ENCODE measurements at regions not wholly inside any gene's neighbourhood (a gene's known extent, or its start where the extent isn't known, plus 50 kb on each side); places are given as distances from the start of the nearest gene placed in this dataset.

DNA sequence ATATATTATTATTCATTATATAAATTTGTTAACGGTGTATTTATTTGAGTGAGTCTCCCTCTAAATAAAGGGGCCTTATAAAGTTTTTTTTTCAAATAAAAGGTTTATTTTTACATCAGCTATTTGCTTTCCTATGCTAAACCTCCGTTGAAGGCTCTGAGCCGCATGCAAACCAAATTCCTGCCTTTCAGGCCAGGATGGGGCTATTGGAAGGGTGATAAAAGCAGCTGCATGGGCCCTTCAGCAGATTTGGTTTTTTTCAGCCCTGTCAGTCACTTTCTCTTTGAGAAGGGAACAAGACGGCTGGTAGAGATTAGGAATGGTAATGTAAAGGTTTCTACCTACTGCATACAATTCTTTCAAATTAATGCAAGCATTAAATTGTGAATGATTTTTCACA lies 244.2 kb downstream of the WNT5A start:
- POLR2A ChIA-PET = no interaction called here

DNA sequence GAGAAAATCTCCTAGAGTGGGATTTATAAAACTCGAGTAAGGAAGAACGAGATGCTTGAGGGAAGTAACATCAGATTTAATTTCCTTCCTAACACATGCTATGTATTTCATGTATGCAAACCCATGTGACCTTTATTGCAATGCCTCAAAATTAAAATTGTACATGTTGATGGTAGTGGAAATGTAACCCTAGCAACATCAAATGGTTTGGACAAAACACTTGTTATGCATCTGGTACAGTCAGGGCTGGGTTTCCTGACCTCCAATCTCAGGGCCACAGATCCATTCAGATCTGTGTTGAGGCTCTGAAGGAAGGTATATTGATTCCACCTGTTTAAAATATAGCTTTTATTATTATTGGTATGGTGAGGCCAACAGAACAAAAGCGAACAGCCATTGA lies 246.0 kb downstream of the WNT5A start:
- DNase-seq (ENCODE audit: low read depth) = no peak
- ChIA-PET CTCF (no interaction called here), POLR2A (no interaction called here)
- TF ChIP-seq, protein P1, sequence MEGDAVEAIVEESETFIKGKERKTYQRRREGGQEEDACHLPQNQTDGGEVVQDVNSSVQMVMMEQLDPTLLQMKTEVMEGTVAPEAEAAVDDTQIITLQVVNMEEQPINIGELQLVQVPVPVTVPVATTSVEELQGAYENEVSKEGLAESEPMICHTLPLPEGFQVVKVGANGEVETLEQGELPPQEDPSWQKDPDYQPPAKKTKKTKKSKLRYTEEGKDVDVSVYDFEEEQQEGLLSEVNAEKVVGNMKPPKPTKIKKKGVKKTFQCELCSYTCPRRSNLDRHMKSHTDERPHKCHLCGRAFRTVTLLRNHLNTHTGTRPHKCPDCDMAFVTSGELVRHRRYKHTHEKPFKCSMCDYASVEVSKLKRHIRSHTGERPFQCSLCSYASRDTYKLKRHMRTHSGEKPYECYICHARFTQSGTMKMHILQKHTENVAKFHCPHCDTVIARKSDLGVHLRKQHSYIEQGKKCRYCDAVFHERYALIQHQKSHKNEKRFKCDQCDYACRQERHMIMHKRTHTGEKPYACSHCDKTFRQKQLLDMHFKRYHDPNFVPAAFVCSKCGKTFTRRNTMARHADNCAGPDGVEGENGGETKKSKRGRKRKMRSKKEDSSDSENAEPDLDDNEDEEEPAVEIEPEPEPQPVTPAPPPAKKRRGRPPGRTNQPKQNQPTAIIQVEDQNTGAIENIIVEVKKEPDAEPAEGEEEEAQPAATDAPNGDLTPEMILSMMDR (IDR thresholded peaks at IDR 0.05; ENCODE audit: insufficient read depth, low read depth, low read length) = no peak
- no peak overlapping the region for H3K4me3 ChIP-seq (ENCODE audit: low read depth, low read length)
- no peaks in the 10 kb centered on the region for H3K36me3 ChIP-seq (ENCODE audit: control insufficient read depth, insufficient read depth, low read length)
- no peaks in the 10 kb centered on the region for H3K27me3 ChIP-seq (ENCODE audit: control insufficient read depth, insufficient read depth, low read length)

More for the DNA sequence above, 244.2 kb downstream of the WNT5A start:
- TF ChIP-seq, protein P1 (IDR thresholded peaks at IDR 0.05; ENCODE audit: insufficient read depth, low read depth, low read length) = no peak
- CTCF ChIA-PET = no interaction called here
- no peaks in the 10 kb centered on the region for H3K27me3 ChIP-seq (ENCODE audit: control insufficient read depth, insufficient read depth, low read length)
- no peak overlapping the region for H3K4me3 ChIP-seq (ENCODE audit: low read depth, low read length)
- no peak for DNase-seq (ENCODE audit: low read depth)
- no peaks in the 10 kb centered on the region for H3K36me3 ChIP-seq (ENCODE audit: control insufficient read depth, insufficient read depth, low read length)

DNA sequence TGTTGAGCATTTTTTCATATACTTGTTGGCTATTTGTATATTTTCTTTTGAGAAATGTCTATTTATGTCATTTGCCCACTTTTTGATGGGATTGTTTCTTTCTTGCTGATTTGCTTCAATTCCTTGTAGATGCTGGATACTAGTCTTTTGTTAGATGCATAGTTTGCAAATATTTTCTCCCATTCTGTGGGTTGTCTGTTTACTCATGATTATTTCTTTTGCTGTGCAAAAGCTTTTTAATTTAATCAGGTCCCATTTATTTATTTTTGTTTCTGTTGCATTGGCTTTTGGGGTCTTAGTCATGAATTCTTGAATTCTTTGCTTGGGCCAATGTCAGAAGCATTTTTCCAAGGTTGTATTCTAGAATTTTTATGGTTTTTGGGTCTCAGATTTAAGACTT lies 251.7 kb downstream of the WNT5A start:
- CTCF ChIA-PET = interaction anchor here (0.9 kb wide), 1 partner anchor 8 kb away, joined by 4 read pairs; no protein-coding TSS in a partner anchor
- TF ChIP-seq, protein P1 (IDR thresholded peaks at IDR 0.05; ENCODE audit: insufficient read depth, low read depth, low read length) = no peak
- Histone ChIP-seq H3K4me3 (ENCODE audit: low read depth, low read length) (no peak overlapping the region), H3K27me3 (ENCODE audit: control insufficient read depth, insufficient read depth, low read length) (no peaks in the 10 kb centered on the region), H3K36me3 (ENCODE audit: control insufficient read depth, insufficient read depth, low read length) (no peaks in the 10 kb centered on the region)
- DNase-seq (ENCODE audit: low read depth) = peak; percentile 34
- POLR2A ChIA-PET = no interaction called here

DNA sequence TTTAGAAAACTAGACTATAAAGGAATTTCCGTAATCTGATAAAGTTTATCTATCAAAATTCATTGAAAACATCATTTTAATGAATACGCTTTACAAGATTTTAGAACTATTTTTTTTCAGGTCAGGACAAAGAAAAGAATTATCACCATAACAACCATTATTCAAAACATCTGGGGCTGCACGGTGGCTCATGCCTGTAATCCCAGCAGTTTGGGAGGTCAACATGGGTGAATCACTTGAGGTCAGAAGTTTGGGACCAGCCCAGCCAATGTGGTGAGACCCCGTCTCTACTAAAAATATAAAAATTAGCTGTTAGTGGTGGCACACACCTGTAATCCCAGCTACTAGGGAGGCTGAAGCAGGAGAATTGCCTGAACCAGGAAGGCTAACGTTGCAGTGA lies 260.4 kb downstream of the WNT5A start:
- H3K4me3 ChIP-seq (ENCODE audit: low read depth, low read length) = no peak overlapping the region
- no peaks in the 10 kb centered on the region for H3K27me3 ChIP-seq (ENCODE audit: control insufficient read depth, insufficient read depth, low read length)
- TF ChIP-seq, protein P1 (IDR thresholded peaks at IDR 0.05; ENCODE audit: insufficient read depth, low read depth, low read length) = no peak

DNA sequence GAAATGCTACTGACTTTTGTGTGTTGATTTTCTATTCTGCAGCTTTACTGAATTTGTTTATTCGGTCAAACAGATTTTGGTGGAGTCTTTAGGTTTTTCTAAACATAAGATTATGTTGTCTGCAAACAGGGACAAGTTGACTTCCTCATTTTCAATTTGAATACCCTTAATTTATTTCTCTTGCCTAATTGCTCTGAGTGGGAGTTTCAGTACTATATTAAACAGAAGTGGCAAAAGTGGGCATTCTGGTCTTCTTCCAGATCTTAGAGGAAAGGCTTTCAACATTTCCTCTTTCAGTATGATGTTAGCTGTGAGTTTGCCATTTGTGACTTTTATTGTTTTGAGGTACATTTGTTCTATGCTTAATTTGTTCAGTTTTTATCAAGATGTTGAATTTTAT lies 268.5 kb downstream of the WNT5A start:
- Histone ChIP-seq H3K27me3 (ENCODE audit: control insufficient read depth, insufficient read depth, low read length) (no peaks in the 10 kb centered on the region), H3K36me3 (ENCODE audit: control insufficient read depth, insufficient read depth, low read length) (no peaks in the 10 kb centered on the region), H3K4me3 (ENCODE audit: low read depth, low read length) (no peak overlapping the region)
- POLR2A ChIA-PET = no interaction called here
- TF ChIP-seq, protein P1 (IDR thresholded peaks at IDR 0.05; ENCODE audit: insufficient read depth, low read depth, low read length) = no peak
- DNase-seq (ENCODE audit: low read depth) = no peak
- CTCF ChIA-PET = no interaction called here

More for the DNA sequence above, 260.4 kb downstream of the WNT5A start:
- H3K36me3 ChIP-seq (ENCODE audit: control insufficient read depth, insufficient read depth, low read length) = no peaks in the 10 kb centered on the region
- ChIA-PET CTCF (no interaction called here), POLR2A (no interaction called here)
- DNase-seq (ENCODE audit: low read depth) = no peak

Data from BJ (cell line).